ENCODE measurements at regions not wholly inside any gene's neighbourhood (a gene's known extent, or its start where the extent isn't known, plus 50 kb on each side); places are given as distances from the start of the nearest gene placed in this dataset.

DNA sequence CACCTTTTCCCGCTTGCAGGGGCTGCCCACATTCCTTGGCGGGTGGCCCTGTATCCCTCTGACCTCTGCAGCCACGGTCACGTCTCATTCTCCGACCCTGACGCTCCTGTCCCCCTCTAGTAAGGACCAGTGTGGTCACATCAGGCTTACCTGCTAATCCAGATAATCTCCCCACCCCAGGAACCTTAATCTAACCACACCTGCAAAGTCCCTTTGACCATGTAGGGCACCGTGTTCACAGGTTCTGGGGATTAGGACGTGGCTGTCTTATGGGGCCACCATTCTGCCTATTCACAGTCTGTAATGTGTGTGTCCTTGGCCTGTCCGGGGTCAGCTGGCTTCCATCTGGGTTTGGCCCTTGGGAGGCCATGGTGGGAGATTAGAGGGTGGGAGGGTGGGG lies 368.9 kb downstream of the AACS start:
- DNase-seq (ENCODE audit: low read depth in 1 of 2, low spot score in 2 of 2) = no peak
- Histone ChIP-seq H3K27me3 (replicated peaks) (no peaks in the 10 kb centered on the region), H3K36me3 (no peaks in the 10 kb centered on the region), H3K9me3 (replicated peaks) (no peaks in the 10 kb centered on the region), H3K4me1 (replicated peaks) (no peaks in the 10 kb centered on the region), H3K4me3 (no peak overlapping the region), H3K27ac (no peak overlapping the region)

DNA sequence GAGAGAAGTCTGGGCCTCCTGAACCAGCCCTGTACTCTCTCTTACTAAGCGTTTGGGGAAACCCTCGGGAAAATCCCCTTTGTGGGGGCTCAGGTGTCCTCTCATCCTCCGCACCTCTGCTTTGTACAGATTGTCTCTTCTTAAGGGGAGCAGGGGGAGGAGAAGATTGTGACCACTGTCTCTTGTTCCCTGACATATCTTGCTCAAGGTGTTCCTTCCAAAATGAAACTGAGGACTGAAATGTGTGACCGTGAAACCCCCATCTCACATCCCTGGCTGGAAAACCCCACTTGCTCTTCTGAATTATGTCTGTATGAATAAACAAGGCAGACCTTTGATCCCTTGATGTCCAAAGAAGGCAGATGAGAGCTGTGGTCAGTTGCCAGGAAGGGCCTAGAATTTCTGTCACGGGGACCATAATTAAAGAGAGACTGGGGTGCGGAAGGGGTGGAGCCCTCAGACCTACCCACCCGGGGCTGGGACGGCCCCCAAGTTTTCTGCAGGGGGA lies 369.8 kb downstream of the AACS start:
- DNase-seq (ENCODE audit: low read depth in 1 of 2, low spot score in 2 of 2) = no peak
- Histone ChIP-seq H3K27ac (no peak overlapping the region), H3K9me3 (replicated peaks) (no peaks in the 10 kb centered on the region)

DNA sequence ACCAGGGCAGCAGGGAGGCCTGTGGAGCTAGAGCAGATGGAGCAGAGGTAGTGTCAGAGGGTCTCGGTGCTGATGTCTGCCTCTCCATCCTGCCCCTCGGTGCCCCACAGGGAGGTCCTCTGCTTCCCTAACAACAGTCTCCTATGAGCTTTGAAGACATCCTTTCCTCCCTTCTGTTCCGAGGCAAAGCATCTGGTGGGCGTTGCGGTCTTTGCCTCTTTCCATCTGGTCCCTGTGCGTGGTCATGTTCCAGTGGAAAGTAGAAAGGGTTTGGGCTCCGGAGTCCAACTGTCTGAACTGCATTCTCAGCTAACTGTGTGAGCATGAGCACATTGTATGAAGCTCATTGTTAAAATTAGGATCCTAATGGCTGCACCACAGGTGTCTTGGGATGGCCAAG lies 370.6 kb downstream of the AACS start:
- H3K4me3 ChIP-seq = no peak overlapping the region
- DNase-seq (ENCODE audit: low read depth in 1 of 2, low spot score in 2 of 2) = no peak
- H3K4me1 ChIP-seq (replicated peaks) = no peaks in the 10 kb centered on the region
- H3K27ac ChIP-seq = no peak overlapping the region
- no peaks in the 10 kb centered on the region for H3K27me3 ChIP-seq (replicated peaks)
- no peaks in the 10 kb centered on the region for H3K9me3 ChIP-seq (replicated peaks)
- no peaks in the 10 kb centered on the region for H3K36me3 ChIP-seq

More for the DNA sequence above, 369.8 kb downstream of the AACS start:
- Histone ChIP-seq H3K36me3 (no peaks in the 10 kb centered on the region), H3K4me1 (replicated peaks) (no peaks in the 10 kb centered on the region), H3K27me3 (replicated peaks) (no peaks in the 10 kb centered on the region), H3K4me3 (no peak overlapping the region)

DNA sequence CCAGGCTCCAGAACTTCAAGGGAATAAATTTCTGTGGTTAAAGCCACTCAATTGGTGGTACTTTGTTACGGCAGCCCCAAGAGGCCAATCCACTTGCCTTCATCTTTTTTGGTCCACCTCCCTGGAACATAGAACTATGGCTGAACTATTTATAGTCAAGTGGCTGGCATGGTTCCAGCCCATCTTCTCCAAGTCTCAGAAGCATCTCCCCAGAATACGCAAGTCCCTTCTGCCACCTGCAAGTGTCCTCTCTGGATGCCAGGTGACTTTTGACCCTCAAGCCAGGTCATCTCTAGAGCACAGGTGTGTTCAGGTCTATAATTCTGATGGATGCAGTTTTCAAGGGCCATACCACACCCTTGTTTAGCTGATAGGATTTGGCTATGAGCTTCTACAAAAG lies 371.5 kb downstream of the AACS start:
- H3K9me3 ChIP-seq (replicated peaks) = no peaks in the 10 kb centered on the region
- no peaks in the 10 kb centered on the region for H3K36me3 ChIP-seq
- DNase-seq (ENCODE audit: low read depth in 1 of 2, low spot score in 2 of 2) = no peak

DNA sequence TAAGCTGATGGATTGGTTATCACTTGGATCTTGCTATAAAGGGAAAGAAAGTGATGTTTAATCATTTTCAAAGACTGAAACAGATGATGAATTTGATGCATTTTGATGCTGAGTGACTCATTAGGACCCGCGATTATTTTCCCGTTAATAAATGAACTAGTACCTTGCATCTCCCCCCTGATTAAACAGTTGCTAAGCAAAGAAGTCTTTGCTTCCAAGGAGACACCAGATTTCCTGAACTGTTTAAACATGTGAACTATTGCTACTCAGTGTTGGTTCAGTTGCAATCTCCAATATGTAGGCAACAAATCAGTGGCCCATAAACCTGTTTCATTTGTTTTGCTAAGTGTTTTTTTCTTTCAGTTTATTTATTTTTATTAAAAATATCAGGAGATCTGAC lies 375.2 kb downstream of the AACS start:
- Histone ChIP-seq H3K27me3 (replicated peaks) (no peaks in the 10 kb centered on the region), H3K36me3 (no peaks in the 10 kb centered on the region), H3K4me1 (replicated peaks) (no peaks in the 10 kb centered on the region), H3K27ac (no peak overlapping the region), H3K9me3 (replicated peaks) (no peaks in the 10 kb centered on the region), H3K4me3 (no peak overlapping the region)
- DNase-seq (ENCODE audit: low read depth in 1 of 2, low spot score in 2 of 2) = no peak

More for the DNA sequence above, 371.5 kb downstream of the AACS start:
- no peaks in the 10 kb centered on the region for H3K4me1 ChIP-seq (replicated peaks)
- no peak overlapping the region for H3K4me3 ChIP-seq
- H3K27ac ChIP-seq = no peak overlapping the region
- H3K27me3 ChIP-seq (replicated peaks) = no peaks in the 10 kb centered on the region

DNA sequence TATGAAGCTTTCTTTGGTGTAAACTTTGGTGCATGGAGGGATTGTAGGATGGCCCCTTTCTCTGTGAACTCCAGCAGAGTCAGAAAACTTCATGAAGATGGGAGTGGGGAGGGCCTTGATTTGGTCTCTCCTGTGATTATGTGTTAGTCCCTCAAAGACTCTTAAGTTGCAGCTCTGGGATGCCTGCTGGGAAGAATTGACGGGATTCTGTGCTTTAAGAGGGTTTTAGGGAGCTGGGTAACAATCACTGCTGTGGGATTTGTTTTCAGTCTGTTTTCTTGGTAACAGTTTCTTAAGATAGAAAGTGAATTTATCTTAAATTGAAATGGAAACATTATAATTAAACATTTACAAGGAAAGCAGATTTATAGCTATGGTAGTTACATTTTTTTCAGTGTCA lies 378.1 kb downstream of the AACS start:
- no peak for DNase-seq (ENCODE audit: low read depth in 1 of 2, low spot score in 2 of 2)
- H3K4me1 ChIP-seq (replicated peaks) = no peaks in the 10 kb centered on the region
- H3K27ac ChIP-seq = no peak overlapping the region
- H3K27me3 ChIP-seq (replicated peaks) = no peaks in the 10 kb centered on the region
- H3K9me3 ChIP-seq (replicated peaks) = no peaks in the 10 kb centered on the region
- H3K4me3 ChIP-seq = no peak overlapping the region
- no peaks in the 10 kb centered on the region for H3K36me3 ChIP-seq

DNA sequence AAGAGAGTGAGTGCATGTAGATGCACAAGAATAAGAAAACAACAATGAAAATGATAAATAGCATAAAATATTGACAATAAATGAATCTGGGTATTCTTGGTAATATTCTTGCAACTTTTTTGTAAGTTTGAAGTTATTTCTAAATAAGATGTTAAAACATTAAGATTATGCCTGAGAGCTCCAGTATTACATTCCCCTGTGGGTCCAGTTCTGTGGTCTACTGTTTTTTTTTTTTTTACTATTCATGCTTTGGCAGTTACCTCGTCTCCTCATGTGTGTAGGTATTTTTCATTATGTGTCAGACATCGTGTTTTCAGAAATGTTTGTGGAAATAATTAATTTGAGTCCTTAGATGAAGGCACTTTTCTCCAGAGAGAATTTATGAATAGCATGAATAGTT lies 386.2 kb downstream of the AACS start:
- H3K36me3 ChIP-seq = no peaks in the 10 kb centered on the region
- H3K27ac ChIP-seq = no peak overlapping the region
- no peaks in the 10 kb centered on the region for H3K9me3 ChIP-seq (replicated peaks)
- no peak overlapping the region for H3K4me3 ChIP-seq
- DNase-seq (ENCODE audit: low read depth in 1 of 2, low spot score in 2 of 2) = no peak
- no peaks in the 10 kb centered on the region for H3K4me1 ChIP-seq (replicated peaks)
- H3K27me3 ChIP-seq (replicated peaks) = no peaks in the 10 kb centered on the region

DNA sequence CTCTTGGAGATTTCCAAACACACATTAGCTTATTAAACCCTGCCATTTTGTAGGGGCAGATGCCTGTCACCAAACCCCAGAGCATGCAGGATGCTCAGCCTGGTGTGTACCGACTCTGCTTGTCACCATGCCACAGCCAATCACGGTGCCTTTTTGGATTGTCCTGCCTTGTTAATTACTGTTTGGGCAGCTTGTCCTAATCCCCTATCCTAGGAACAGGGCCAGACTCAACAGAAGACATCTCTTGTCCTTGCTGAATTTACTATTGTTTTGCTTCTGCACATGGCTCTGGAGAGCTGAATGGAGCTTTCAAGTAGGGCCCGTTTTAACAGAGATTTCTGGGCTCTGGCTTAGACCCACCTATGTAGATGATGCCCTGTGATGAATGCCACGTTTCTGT lies 388.5 kb downstream of the AACS start:
- no peaks in the 10 kb centered on the region for H3K9me3 ChIP-seq (replicated peaks)
- no peaks in the 10 kb centered on the region for H3K27me3 ChIP-seq (replicated peaks)
- no peak overlapping the region for H3K4me3 ChIP-seq
- DNase-seq (ENCODE audit: low read depth in 1 of 2, low spot score in 2 of 2) = no peak
- no peaks in the 10 kb centered on the region for H3K36me3 ChIP-seq
- H3K27ac ChIP-seq = no peak overlapping the region
- H3K4me1 ChIP-seq (replicated peaks) = no peaks in the 10 kb centered on the region

DNA sequence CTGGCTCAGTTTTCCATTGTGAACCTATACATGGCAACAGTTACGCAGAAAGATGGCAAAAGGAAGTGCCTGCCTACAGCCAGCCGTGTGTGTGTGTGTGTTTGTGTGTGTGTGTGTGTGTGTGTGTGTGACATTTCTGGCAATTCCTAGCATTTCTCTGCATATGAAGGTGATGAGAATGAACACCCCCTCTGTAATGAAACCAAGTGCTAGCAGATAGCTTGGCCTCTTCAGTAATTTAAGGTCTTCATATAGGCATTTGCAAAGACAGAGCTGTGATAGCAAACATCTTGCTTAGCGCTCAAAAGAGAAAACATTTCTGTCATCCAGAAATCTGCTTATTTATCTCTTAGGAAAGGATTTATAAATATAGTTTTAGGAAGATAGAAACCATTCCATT lies 389.1 kb downstream of the AACS start:
- H3K9me3 ChIP-seq (replicated peaks) = no peaks in the 10 kb centered on the region

DNA sequence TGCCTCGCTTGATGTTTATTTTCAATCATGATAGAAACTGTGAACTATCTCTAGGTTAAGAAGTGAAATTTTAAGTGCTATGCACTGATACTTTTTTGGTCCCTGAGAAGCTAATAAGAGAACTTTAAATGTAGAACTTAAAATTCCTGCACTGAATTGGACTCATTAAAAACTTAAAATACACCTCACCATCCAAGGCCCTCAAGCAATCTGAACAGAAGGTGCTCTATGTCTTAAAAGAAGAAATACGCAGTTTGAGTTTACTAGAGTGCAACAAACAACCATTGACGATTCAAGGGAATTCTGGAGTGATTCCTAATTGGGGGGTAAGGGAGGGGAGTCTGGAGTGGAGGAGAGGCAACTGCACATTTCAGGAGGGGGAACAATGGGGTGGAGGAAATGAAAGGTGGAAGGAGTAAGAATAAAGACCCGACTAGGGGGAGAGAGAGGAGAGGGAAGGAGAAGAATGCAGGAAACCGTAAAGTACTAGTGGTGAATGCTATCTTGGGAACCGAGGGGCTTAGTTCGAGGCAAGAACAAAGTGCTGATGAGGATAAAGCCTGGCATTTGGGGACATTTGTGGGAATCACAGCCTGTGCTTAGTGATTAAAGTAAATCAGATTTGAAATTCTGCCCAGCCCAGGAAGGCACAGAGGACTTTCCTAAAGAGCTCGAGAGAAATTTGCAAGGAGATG lies 389.7 kb downstream of the AACS start:
- DNase-seq (ENCODE audit: low read depth in 1 of 2, low spot score in 2 of 2) = no peak
- no peaks in the 10 kb centered on the region for H3K4me1 ChIP-seq (replicated peaks)
- H3K9me3 ChIP-seq (replicated peaks) = no peaks in the 10 kb centered on the region
- no peaks in the 10 kb centered on the region for H3K27me3 ChIP-seq (replicated peaks)
- no peak overlapping the region for H3K27ac ChIP-seq
- no peaks in the 10 kb centered on the region for H3K36me3 ChIP-seq
- no peak overlapping the region for H3K4me3 ChIP-seq

More for the DNA sequence above, 389.1 kb downstream of the AACS start:
- Histone ChIP-seq H3K4me1 (replicated peaks) (no peaks in the 10 kb centered on the region), H3K27me3 (replicated peaks) (no peaks in the 10 kb centered on the region), H3K27ac (no peak overlapping the region), H3K4me3 (no peak overlapping the region), H3K36me3 (no peaks in the 10 kb centered on the region)
- DNase-seq (ENCODE audit: low read depth in 1 of 2, low spot score in 2 of 2) = no peak

DNA sequence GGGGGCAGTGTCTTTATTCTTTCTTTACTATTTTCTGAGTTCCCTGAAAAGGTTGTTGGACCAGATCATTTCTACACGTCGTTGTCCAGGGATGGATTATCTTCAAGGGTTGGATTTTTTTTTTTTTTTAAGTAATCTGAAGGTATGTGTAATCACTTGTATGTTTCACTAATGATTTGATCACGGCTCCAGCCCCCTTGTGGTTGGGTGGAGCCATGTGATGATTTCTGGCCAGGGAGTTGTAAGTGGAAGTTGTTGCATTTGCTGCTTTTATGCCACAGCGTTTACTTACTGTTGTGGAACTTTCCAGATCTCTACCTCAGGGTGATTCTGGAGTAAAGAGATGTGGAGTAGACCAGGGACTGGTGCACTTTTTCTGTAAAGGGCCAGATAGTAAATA lies 390.3 kb downstream of the AACS start:
- H3K27me3 ChIP-seq (replicated peaks) = no peaks in the 10 kb centered on the region
- DNase-seq (ENCODE audit: low read depth in 1 of 2, low spot score in 2 of 2) = no peak
- H3K4me1 ChIP-seq (replicated peaks) = no peaks in the 10 kb centered on the region
- H3K4me3 ChIP-seq = no peak overlapping the region
- H3K27ac ChIP-seq = no peak overlapping the region
- no peaks in the 10 kb centered on the region for H3K36me3 ChIP-seq
- no peaks in the 10 kb centered on the region for H3K9me3 ChIP-seq (replicated peaks)

DNA sequence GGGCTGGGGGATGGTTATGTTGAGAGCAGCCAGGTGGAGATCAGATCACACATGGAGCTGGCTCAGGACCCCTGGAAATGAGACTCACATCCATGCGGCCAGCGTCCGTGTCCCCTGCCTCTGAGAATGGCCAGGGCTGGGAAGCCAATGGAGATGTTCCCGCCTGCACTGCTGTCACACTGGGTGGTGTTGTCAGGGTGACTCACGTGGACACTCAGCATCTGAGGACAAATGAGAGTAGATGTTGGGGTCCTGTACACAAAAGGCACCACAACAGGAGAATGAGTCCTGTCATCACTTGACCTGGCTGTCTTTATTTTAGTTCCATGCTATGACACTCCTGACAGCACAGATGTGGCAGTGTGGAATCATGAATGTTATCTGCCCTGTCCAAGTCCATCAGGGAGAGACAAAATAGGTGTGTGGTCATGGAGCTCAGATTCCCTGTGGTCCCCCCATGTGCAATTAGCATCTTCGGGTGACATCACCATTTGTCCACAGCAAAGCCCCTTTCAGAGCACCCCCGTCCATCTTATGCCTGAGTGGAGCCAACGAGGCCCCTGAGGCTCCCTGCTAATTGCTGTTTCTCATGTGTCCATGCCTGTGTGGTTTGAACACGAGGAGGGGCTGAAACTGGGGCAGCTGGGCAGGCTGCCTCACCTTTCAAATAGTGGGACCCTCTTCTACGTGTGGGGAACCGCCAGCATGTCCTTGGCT lies 393.5 kb downstream of the AACS start:
- no peak overlapping the region for H3K4me3 ChIP-seq
- no peak overlapping the region for H3K27ac ChIP-seq
- no peaks in the 10 kb centered on the region for H3K36me3 ChIP-seq
- no peak for DNase-seq (ENCODE audit: low read depth in 1 of 2, low spot score in 2 of 2)
- no peaks in the 10 kb centered on the region for H3K4me1 ChIP-seq (replicated peaks)
- no peaks in the 10 kb centered on the region for H3K27me3 ChIP-seq (replicated peaks)
- H3K9me3 ChIP-seq (replicated peaks) = no peaks in the 10 kb centered on the region

DNA sequence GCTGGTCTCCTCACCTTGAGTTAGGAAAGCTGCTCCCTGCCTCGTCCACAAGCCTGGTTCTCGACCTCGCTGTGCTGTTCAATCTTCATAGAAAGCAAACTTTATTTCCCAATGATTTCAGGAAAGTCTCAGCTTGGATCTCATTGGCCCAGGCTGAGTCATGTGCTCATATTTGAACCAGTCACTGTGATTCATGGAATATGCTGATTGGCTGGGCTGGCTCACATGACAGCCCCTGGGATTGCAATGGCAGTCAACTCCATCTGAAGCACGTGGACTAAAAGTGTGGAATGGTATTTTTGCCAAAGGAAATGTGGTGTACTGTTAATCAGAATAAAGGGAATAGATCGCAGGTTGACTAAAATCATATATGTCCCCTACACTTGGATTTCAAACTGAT lies 396.6 kb downstream of the AACS start:
- Histone ChIP-seq H3K27me3 (replicated peaks) (no peaks in the 10 kb centered on the region), H3K27ac (no peak overlapping the region), H3K4me3 (no peak overlapping the region), H3K36me3 (no peaks in the 10 kb centered on the region), H3K9me3 (replicated peaks) (no peaks in the 10 kb centered on the region), H3K4me1 (replicated peaks) (no peaks in the 10 kb centered on the region)
- no peak for DNase-seq (ENCODE audit: low read depth in 1 of 2, low spot score in 2 of 2)

DNA sequence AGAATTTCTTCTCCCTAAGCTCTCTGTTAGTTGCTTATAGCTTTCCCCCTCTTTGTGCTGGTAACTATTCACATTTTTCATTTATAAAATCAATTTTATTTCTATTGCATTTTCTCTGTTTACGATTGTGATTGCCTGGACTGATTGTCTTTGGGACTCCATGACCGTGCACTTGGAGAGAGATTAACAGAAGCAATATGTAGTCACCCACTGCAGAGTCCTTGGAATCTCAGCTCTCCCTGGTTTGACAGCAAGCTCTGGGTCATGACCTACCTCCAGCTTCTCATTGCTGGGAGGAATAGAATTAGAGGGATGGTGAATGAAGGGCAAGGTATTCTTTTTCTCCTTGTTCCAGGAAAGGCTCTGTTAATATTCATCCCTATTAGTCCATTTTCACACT lies 398.2 kb downstream of the AACS start:
- H3K4me3 ChIP-seq = no peak overlapping the region
- H3K36me3 ChIP-seq = no peaks in the 10 kb centered on the region
- no peaks in the 10 kb centered on the region for H3K27me3 ChIP-seq (replicated peaks)
- DNase-seq (ENCODE audit: low read depth in 1 of 2, low spot score in 2 of 2) = no peak
- H3K4me1 ChIP-seq (replicated peaks) = no peaks in the 10 kb centered on the region
- H3K27ac ChIP-seq = no peak overlapping the region
- no peaks in the 10 kb centered on the region for H3K9me3 ChIP-seq (replicated peaks)
